Thymus (tissue), 11 donors: ENCODE measurements at regions not wholly inside any gene's neighbourhood (a gene's known extent, or its start where the extent isn't known, plus 50 kb on each side); places are given as distances from the start of the nearest gene placed in this dataset.

ENCODE experiments used
- DNase-seq, 9 donors: peaks; one replicate each; pipeline ENCODE4 v3.0.0-alpha.2; 2013; ENCODE audit warnings: low spot score in 9 of 9, low read depth in 6 of 9, missing footprints in 1 of 9
- H3K27ac ChIP-seq, 2 donors: one replicate each; pipeline ENCODE4 v1.5.1; 2013; ENCODE audit warnings: control low read depth in 1 of 2, low read depth in 1 of 2, low read length in 1 of 2, mild to moderate bottlenecking in 1 of 2, moderate library complexity in 1 of 2
- H3K27me3 ChIP-seq, 2 donors: one replicate each; pipeline ENCODE4 v1.5.1; 2013; ENCODE audit warnings: low read length in 1 of 2; ENCODE audit not compliant: control insufficient read depth in 2 of 2, insufficient read depth in 1 of 2
- H3K36me3 ChIP-seq, 2 donors: one replicate each; pipeline ENCODE4 v1.5.1; 2013; ENCODE audit warnings: low read length in 1 of 2, mild to moderate bottlenecking in 1 of 2, moderate library complexity in 1 of 2; ENCODE audit not compliant: control insufficient read depth in 2 of 2, insufficient read depth in 2 of 2
- H3K4me1 ChIP-seq, 2 donors: one replicate each; pipeline ENCODE4 v1.5.1; 2013; ENCODE audit warnings: low read length in 2 of 2; ENCODE audit not compliant: control insufficient read depth in 2 of 2, insufficient read depth in 2 of 2
- H3K4me3 ChIP-seq, 2 donors: one replicate each; pipeline ENCODE4 v1.5.1; 2013; ENCODE audit warnings: low read length in 2 of 2, control low read depth in 1 of 2, mild to moderate bottlenecking in 1 of 2
- H3K9me3 ChIP-seq, 2 donors: one replicate each; pipeline ENCODE4 v1.5.1; 2013; ENCODE audit warnings: low read length in 1 of 2, mild to moderate bottlenecking in 1 of 2; ENCODE audit not compliant: control insufficient read depth in 2 of 2, insufficient read depth in 1 of 2
- WGBS: extraction: QIAGEN DNeasy Blood & Tissue Kit; methylation state at CpG from one replicate; pipeline ENCODE4 v1.1.7; 2013; 5-methylcytosine and 5-hydroxymethylcytosine counted together
- donor health status: healthy.

DNA sequence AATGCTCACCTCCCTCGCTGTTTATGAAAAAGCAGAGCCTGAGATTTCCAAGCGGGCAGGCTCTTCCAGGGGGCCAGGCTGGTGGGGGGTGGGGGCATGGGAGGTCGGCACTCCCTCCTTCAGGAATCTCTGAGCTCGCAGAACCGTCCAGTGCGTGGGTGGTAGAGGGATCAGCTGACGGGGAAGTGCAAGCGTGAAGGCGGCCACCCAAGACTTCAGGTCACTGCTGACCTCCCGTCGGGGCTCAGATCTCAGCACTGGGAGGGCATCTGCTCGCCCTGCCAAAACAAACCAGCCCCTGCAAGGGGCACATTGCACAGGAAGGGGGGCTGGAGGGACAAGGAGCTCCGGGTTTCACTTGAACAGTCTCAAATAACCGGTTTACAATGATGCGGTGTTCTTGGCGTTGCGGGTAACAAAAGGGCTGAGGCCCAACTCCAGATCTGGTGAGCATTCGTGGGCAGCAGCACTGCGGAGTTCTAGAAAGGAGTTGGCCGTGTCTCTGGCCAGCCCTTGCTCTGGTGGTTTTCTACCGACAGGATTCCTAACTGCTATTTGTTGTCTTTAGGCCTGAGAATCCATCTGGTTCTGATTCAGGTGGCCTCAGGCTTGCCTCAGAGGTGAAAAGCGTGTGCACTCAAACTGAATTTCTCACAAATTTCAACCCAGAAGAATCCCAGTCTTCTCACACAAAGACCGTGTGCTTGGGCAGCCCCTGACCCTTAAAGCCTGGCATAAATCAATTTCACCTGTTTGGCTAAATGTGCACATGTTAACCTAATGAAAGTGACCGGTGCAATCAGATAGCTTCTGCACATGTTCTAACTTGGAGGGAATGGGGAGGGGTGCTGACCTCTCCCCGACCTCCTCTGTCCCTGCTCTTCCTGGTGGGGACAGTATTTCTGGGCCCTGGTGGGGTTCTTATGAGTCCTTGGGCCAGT is 191.6 kb downstream of the MYLK4 start:
- H3K9me3 ChIP-seq: no peaks in the 10 kb centered on the region
- WGBS: 96% methylated on average over 25 of the region's 25 CpGs

DNA sequence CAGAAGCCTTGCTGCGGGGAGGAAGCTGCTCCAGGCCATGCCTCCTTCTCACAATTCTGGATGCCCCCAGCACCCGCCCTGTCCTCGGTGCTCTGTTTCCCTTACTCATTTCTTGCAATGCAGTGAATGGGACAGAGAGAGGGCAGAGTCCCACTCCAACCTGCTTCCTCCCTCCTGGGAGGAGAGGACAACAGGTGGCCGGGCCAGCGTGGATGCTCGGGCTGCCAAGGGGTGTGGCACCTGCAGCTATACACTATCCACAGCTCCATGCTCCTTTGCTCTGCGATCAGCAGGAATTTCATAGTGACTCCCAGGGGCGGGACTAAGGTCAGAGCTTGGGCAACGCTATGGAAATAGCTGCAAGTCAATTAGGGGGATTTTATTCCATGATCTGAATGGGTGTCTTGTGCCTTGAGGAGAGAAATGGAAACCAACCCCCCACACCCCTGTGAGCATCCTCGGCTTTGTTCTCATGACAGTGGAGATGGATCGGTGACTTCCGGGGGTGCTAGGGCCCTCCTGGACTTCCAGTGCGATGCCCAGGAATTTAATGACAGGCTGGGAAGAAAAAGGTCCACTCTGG is 192.5 kb downstream of the MYLK4 start:
- no peak for DNase-seq
- no peak overlapping the region for H3K4me3 ChIP-seq
- no peaks in the 10 kb centered on the region for H3K36me3 ChIP-seq
- H3K27me3 ChIP-seq: peaks cover 0 to 2% of the 10 kb centered on the region in 2 donors
- no peaks in the 10 kb centered on the region for H3K4me1 ChIP-seq
- no peak overlapping the region for H3K27ac ChIP-seq
- no peaks in the 10 kb centered on the region for H3K9me3 ChIP-seq
- WGBS: 95% methylated on average over 13 of the region's 13 CpGs

More for the DNA sequence above, 191.6 kb downstream of the MYLK4 start:
- Histone ChIP-seq H3K36me3 (no peaks in the 10 kb centered on the region), H3K4me1 (no peaks in the 10 kb centered on the region), H3K27me3 (peaks cover 0 to 2% of the 10 kb centered on the region in 2 donors), H3K4me3 (no peak overlapping the region), H3K27ac (no peak overlapping the region)
- no peak for DNase-seq

DNA sequence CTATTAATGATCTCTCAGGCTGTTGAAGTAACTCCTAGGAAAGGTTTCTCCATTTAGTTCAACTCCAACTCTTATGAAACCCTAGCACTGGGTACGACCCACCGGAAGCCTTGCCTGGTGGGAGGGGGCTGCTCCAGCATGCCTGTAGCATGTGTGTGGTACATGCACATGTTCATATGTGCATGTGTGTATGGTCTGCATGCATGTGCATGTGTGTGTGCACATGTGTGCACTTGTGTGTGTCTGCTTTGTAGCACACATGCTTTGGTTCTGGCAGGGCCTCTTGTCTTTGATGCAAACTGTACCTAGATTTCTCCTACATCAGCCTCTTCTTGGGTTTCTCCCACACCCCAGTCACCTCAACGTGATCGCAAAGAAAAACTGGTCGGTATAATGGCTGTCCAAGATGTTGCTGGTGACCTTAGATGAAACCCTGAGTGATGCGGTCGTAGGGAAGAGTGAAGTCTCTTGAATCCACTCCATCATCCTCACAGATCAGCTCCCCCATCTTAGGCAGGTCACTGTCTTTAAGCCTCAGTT is 193.5 kb downstream of the MYLK4 start:
- H3K4me1 ChIP-seq: no peaks in the 10 kb centered on the region
- H3K4me3 ChIP-seq: no peak overlapping the region
- H3K27ac ChIP-seq: no peak overlapping the region
- 98% methylated on average over 7 of the region's 7 CpGs for WGBS
- H3K36me3 ChIP-seq: no peaks in the 10 kb centered on the region
- no peak for DNase-seq
- H3K9me3 ChIP-seq: no peaks in the 10 kb centered on the region
- H3K27me3 ChIP-seq: peaks cover 0 to 2% of the 10 kb centered on the region in 2 donors

DNA sequence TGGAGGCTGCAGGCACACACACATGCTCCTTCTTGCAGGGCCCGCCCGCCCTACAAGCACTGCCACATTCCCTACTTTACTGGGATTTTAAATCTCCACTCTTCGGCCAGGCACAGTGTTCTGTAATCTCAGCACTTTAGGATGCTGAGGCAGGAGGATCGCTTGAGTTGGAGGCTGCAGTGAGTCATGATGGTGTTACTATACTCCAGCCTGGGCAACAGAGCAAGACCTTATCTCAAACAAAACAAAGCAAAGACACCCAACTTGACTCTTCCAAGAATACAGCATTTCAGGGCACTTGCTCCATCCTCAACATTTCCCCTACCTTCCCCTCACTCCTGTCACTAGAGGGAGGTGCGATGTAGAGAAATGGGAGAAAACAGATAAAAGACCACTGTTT is 194.0 kb downstream of the MYLK4 start:
- H3K27ac ChIP-seq: no peak overlapping the region
- H3K4me1 ChIP-seq: no peaks in the 10 kb centered on the region
- H3K27me3 ChIP-seq: peaks cover 0 to 2% of the 10 kb centered on the region in 2 donors
- no peak overlapping the region for H3K4me3 ChIP-seq
- H3K36me3 ChIP-seq: no peaks in the 10 kb centered on the region
- WGBS: 98% methylated on average over 5 of the region's 5 CpGs
- no peak for DNase-seq
- no peaks in the 10 kb centered on the region for H3K9me3 ChIP-seq

DNA sequence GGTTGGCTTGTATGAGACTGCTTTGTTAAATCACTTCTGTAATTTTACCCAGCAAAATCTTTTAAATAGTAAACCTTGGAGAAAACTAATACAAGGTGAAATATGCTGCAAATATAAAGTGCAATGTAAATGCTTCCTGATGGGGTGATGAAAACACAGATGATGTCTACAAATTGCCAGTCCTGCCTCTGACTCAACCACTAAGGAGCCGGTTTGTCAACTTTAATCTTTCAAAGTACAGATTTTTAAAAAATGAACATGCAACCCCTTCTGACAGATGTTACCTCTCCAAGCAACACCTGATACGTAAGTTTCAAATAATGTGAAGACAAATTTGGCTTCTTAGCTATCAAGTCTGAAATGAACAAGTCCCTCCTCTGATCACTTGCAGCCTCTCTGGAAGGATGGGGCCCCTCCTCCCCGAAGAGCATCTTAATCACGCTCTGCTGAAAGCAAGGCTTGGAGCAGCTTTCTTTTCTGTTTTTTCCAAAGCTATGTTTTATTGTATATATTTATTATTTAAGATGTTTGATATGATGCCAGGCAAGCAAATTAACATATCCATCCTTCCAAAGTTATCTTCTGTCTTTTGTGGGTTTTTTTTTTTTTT is 196.0 kb downstream of the MYLK4 start:
- no peak for DNase-seq

DNA sequence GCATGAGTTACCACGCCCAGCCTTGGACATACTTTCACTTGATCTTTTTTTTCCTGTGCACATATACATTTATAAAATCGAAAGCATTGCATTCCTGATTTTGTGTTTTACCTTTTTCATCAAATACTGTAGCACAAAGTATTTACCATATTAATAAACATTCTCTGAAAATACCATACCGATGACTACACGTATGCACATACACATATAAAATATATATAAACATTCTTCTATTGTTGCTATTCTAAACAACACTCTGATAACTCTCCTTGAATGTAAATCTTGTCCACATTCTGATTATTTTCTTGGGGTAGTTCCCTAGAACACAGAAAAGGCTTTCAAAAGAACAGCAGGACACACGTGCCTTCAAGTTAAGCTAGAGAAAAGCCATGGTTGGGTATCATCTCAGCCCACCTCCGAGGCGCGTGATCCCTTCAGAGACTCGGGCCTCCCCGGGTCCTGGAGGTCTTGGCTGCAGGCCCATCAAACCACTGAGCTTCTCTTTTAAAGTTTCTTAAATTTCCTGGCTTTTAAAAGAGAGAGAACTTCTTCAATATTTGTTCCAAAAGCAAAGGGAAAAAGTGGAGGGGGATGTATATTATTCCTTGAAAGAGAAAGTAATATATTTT is 198.1 kb downstream of the MYLK4 start:
- no peak overlapping the region for H3K27ac ChIP-seq
- no peaks in the 10 kb centered on the region for H3K4me1 ChIP-seq
- H3K4me3 ChIP-seq: no peak overlapping the region
- 63% methylated on average over 10 of the region's 10 CpGs for WGBS
- H3K36me3 ChIP-seq: no peaks in the 10 kb centered on the region
- peaks cover 2 to 11% of the 10 kb centered on the region in 2 donors for H3K27me3 ChIP-seq
- no peaks in the 10 kb centered on the region for H3K9me3 ChIP-seq
- no peak for DNase-seq

More for the DNA sequence above, 196.0 kb downstream of the MYLK4 start:
- 91% methylated on average over 4 of the region's 4 CpGs for WGBS
- H3K9me3 ChIP-seq: no peaks in the 10 kb centered on the region
- H3K36me3 ChIP-seq: no peaks in the 10 kb centered on the region
- no peaks in the 10 kb centered on the region for H3K4me1 ChIP-seq
- no peak overlapping the region for H3K27ac ChIP-seq
- H3K4me3 ChIP-seq: no peak overlapping the region
- peaks cover 2% of the 10 kb centered on the region in 2 donors for H3K27me3 ChIP-seq

DNA sequence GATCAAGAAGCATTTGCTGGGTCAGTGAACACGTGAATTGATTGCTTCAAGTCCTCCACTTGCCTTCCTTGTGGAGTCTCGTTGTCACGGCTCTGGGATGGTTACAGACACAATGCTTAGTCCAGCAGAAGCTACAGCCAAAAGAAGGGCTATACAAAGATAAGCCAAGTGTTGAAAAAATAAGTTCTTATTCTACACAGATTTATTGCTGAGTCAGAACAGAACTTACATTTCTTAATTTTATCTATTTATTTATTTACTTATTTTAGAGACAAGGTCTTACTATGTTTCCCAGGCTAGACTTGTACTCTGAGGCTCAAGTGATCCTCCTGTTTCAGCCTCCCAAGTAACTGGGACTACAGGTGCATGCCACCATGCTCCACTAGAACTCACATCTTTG is 199.0 kb downstream of the MYLK4 start:
- WGBS: 96% methylated on average over 3 of the region's 3 CpGs
- no peaks in the 10 kb centered on the region for H3K36me3 ChIP-seq
- DNase-seq: no peak
- H3K9me3 ChIP-seq: no peaks in the 10 kb centered on the region
- peaks cover 2 to 18% of the 10 kb centered on the region in 2 donors for H3K27me3 ChIP-seq
- H3K27ac ChIP-seq: no peak overlapping the region
- H3K4me3 ChIP-seq: no peak overlapping the region
- H3K4me1 ChIP-seq: no peaks in the 10 kb centered on the region

DNA sequence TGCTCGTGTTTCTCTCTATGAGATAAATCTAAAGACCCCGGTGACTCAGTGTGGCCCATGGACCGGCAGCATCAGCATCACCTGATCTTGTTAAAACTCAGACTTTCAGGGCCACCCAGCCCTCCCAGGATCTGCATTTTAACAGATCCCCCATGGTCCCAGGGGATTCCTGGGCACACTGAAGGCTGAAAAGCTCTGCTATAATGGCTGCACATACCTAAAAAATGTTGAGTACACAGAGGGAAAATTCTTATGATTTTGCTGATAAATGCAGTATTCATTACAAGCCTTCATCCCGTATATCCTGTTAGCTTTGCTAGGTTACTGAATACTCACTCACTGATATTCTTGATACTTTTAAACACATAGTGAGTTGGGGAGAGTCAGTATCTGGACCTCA is 200.5 kb downstream of the MYLK4 start:
- Histone ChIP-seq H3K9me3 (no peaks in the 10 kb centered on the region), H3K27me3 (peaks cover 11 to 27% of the 10 kb centered on the region in 2 donors), H3K4me1 (peaks cover 0 to 3% of the 10 kb centered on the region in 2 donors), H3K4me3 (no peak overlapping the region), H3K36me3 (no peaks in the 10 kb centered on the region), H3K27ac (no peak overlapping the region)
- WGBS: 95% methylated on average over 4 of the region's 4 CpGs
- no peak for DNase-seq
